ENCODE measurements at regions not wholly inside any gene's neighbourhood (a gene's known extent, or its start where the extent isn't known, plus 50 kb on each side); places are given as distances from the start of the nearest gene placed in this dataset.
"Not testable (repeated sequence)": the region's sequence is repeated elsewhere in the genome, so short reads cannot be mapped to it uniquely, and the experiment has no call there.

GRCh38 chr5:174558190-174558589 is 166.2 kb upstream of the MSX2 start:
- TF ChIP-seq CTCF (IDR thresholded peaks at IDR 0.05; ENCODE audit: borderline replicate concordance, insufficient read depth, low read depth, low read length), result no peak
- H3K4me3 ChIP-seq (ENCODE audit: low read depth, low read length), result no peak overlapping the region

DNA sequence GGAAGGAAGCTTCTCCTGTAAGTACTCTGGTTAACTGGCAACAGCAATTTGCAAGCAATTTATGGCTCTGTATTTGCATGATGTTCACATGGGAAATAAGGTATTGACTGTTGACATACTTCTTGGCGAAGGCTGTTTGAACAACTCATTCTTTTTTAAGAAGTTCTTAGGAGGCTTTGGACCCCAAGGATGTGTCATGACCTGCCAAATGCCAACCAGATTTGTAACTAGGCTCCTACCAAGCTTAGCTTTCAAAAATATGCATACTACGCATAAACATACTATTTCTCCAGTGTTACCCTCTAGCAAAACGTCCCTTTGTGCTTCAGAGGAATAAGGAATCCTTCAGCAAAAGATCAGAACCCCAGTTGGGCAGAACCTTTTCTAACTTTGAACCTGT is 165.2 kb upstream of the MSX2 start:
- TF ChIP-seq CTCF (IDR thresholded peaks at IDR 0.05; ENCODE audit: borderline replicate concordance, insufficient read depth, low read depth, low read length), result no peak
- no peak overlapping the region for H3K4me3 ChIP-seq (ENCODE audit: low read depth, low read length)

DNA sequence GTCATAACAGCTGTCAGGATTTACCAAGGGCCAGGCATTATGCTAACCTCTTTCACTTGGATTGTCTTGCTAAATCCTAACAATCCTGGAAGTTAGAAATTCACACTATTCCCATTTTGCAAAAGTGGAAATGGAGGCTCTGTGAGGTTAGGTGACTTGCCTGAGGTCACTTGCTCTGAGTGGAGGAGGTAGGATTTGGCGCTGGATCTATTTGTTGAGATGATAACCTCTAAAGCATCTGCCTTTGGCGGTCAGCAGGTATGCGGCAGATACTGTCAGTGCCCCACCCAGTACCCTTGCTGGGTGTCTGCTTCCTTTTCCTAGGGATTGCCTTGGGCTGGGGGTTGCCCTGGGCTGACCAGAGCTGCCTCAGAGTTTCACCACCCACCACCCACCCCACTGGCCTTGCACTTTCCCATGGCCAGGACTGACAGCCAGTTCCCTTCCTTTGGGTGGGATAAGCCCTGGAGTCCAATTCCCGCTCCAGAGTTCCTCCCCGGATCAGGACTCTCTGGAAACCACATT is 164.8 kb upstream of the MSX2 start:
- no peak for TF ChIP-seq CTCF (IDR thresholded peaks at IDR 0.05; ENCODE audit: borderline replicate concordance, insufficient read depth, low read depth, low read length)
- H3K4me3 ChIP-seq (ENCODE audit: low read depth, low read length), result no peak overlapping the region

GRCh38 chr5:174560861-174561260 is 163.5 kb upstream of the MSX2 start:
- no peak for TF ChIP-seq CTCF (IDR thresholded peaks at IDR 0.05; ENCODE audit: borderline replicate concordance, insufficient read depth, low read depth, low read length)
- H3K4me3 ChIP-seq (ENCODE audit: low read depth, low read length), result no peak overlapping the region

- not testable (repeated sequence) for H3K4me3 ChIP-seq (ENCODE audit: low read depth, low read length)
Observed at GRCh38 chr5:174563040-174563439, 161.3 kb upstream of the MSX2 start.

GRCh38 chr5:174563899-174564298 is 160.5 kb upstream of the MSX2 start:
- no peak for TF ChIP-seq CTCF (IDR thresholded peaks at IDR 0.05; ENCODE audit: borderline replicate concordance, insufficient read depth, low read depth, low read length)
- no peak overlapping the region for H3K4me3 ChIP-seq (ENCODE audit: low read depth, low read length)

GRCh38 chr5:174567506-174568141 is 156.8 kb upstream of the MSX2 start:
- no peak overlapping the region for H3K4me3 ChIP-seq (ENCODE audit: low read depth, low read length)
- TF ChIP-seq CTCF (IDR thresholded peaks at IDR 0.05; ENCODE audit: borderline replicate concordance, insufficient read depth, low read depth, low read length), result no peak
